ENCODE measurements at regions not wholly inside any gene's neighbourhood (a gene's known extent, or its start where the extent isn't known, plus 50 kb on each side); places are given as distances from the start of the nearest gene placed in this dataset.

GRCh38 chr5:45060724-45061123 lies 252.0 kb downstream of the MRPS30 start:
- TF ChIP-seq POLR2A (IDR thresholded peaks at IDR 0.05; ENCODE audit: low read depth, low read length) (no peak), POLR2AphosphoS5 (IDR thresholded peaks at IDR 0.05; ENCODE audit: low read depth, low read length) (no peak)
